ENCODE measurements at regions not wholly inside any gene's neighbourhood (a gene's known extent, or its start where the extent isn't known, plus 50 kb on each side); places are given as distances from the start of the nearest gene placed in this dataset.
A peak's percentile ranks its signal among the peaks of the same experiment; 100 is the strongest.
"Not testable (repeated sequence)": the region's sequence is repeated elsewhere in the genome, so short reads cannot be mapped to it uniquely, and the experiment has no call there.

DNA sequence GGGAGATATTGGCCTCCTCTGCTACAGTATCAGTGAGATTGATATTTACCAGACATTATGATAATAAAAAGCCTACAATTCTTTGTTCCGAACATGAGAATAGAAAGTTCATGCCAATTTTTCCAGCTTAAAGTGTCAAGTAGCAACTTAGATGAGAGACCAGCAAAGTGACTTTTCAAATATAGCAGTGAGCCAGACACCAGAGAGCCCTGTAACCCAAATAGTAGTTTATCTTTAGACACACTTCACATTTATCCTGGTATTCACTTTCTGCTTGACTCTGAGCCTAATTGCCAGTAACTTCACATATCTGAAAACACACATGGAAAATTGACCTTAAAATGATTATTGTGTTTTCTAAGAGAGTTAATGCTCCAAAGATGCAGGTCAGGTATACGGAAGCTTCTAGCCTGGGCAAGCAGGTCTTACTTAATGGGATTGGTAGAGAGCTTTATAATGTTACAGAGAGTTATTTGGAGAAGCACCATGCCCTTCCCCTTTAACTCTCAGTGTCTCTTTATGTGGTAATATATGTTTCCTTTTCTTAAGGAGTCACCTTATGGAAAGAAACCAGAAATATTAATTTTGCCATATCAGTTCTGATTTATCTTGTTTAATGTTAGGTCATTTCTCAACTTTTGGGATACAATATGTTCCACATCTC, 852.3 kb upstream of the CHORDC1 start:
- Histone ChIP-seq H2BK120ac (ENCODE audit: low read depth, low read length) (no peak overlapping the region), H4K8ac (ENCODE audit: low read depth, low read length) (no peak overlapping the region), H3K27ac (ENCODE audit: low read depth, low read length) (no peak overlapping the region), H2BK15ac (replicated peaks; ENCODE audit: low read depth) (no peak overlapping the region), H3K4ac (ENCODE audit: low read depth, low read length) (no peak overlapping the region), H3K4me1 (ENCODE audit: control insufficient read depth, low read depth, low read length) (no peaks in the 10 kb centered on the region), H3K4me2 (ENCODE audit: low read length) (no peak overlapping the region), H3K36me3 (ENCODE audit: control insufficient read depth, insufficient read depth, low read length) (no peaks in the 10 kb centered on the region), H2AK5ac (ENCODE audit: low read length) (no peak overlapping the region), H3K18ac (ENCODE audit: low read length) (no peak overlapping the region), H3K9ac (ENCODE audit: low read length) (no peak overlapping the region), H4K5ac (ENCODE audit: low read length) (no peak overlapping the region), H3K23ac (ENCODE audit: low read length) (no peak overlapping the region), H3K79me1 (ENCODE audit: low read length) (no peaks in the 10 kb centered on the region), H3K4me3 (ENCODE audit: low read length) (no peak overlapping the region), H3K79me2 (ENCODE audit: control insufficient read depth, insufficient read depth, low read length) (no peaks in the 10 kb centered on the region), H3K56ac (ENCODE audit: low read length) (no peak overlapping the region), H2BK5ac (ENCODE audit: low read length) (no peak overlapping the region), H3K27me3 (ENCODE audit: insufficient read depth, low read length, poor library complexity) (no peaks in the 10 kb centered on the region)
- DNase-seq, result no peak
- WGBS (ENCODE audit: extremely low coverage, insufficient coverage, low lambda C conversion rate), result no CpG with 5 or more reads among the region's 2 CpGs

- Histone ChIP-seq H3K79me1 (ENCODE audit: low read length) (no peaks in the 10 kb centered on the region), H2BK15ac (replicated peaks; ENCODE audit: low read depth) (no peak overlapping the region), H3K9ac (ENCODE audit: low read length) (no peak overlapping the region), H3K4me1 (ENCODE audit: control insufficient read depth, low read depth, low read length) (no peaks in the 10 kb centered on the region), H2BK5ac (ENCODE audit: low read length) (no peak overlapping the region), H3K56ac (ENCODE audit: low read length) (no peak overlapping the region), H3K27me3 (ENCODE audit: insufficient read depth, low read length, poor library complexity) (no peaks in the 10 kb centered on the region), H3K4me2 (ENCODE audit: low read length) (no peak overlapping the region), H3K4me3 (ENCODE audit: low read length) (no peak overlapping the region), H3K23ac (ENCODE audit: low read length) (no peak overlapping the region), H3K18ac (ENCODE audit: low read length) (no peak overlapping the region), H3K79me2 (ENCODE audit: control insufficient read depth, insufficient read depth, low read length) (no peaks in the 10 kb centered on the region), H2AK5ac (ENCODE audit: low read length) (no peak overlapping the region), H3K4ac (ENCODE audit: low read depth, low read length) (no peak overlapping the region), H4K8ac (ENCODE audit: low read depth, low read length) (no peak overlapping the region), H3K36me3 (ENCODE audit: control insufficient read depth, insufficient read depth, low read length) (no peaks in the 10 kb centered on the region), H3K27ac (ENCODE audit: low read depth, low read length) (no peak overlapping the region), H2BK120ac (ENCODE audit: low read depth, low read length) (no peak overlapping the region), H4K5ac (ENCODE audit: low read length) (no peak overlapping the region)
- WGBS (ENCODE audit: extremely low coverage, insufficient coverage, low lambda C conversion rate), result no CpG with 5 or more reads among the region's 2 CpGs
- no peak for DNase-seq
Measured at GRCh38 chr11:91067666-91068065, 844.8 kb upstream of the CHORDC1 start.

- Histone ChIP-seq H3K4me1 (ENCODE audit: control insufficient read depth, low read depth, low read length) (no peaks in the 10 kb centered on the region), H3K9ac (ENCODE audit: low read length) (no peak overlapping the region), H3K4ac (ENCODE audit: low read depth, low read length) (no peak overlapping the region), H3K18ac (ENCODE audit: low read length) (no peak overlapping the region), H4K5ac (ENCODE audit: low read length) (no peak overlapping the region), H2BK15ac (replicated peaks; ENCODE audit: low read depth) (no peak overlapping the region), H4K8ac (ENCODE audit: low read depth, low read length) (no peak overlapping the region), H2AK5ac (ENCODE audit: low read length) (no peak overlapping the region), H3K79me1 (ENCODE audit: low read length) (no peaks in the 10 kb centered on the region), H3K27me3 (ENCODE audit: insufficient read depth, low read length, poor library complexity) (no peaks in the 10 kb centered on the region), H2BK120ac (ENCODE audit: low read depth, low read length) (no peak overlapping the region), H3K23ac (ENCODE audit: low read length) (no peak overlapping the region), H3K27ac (ENCODE audit: low read depth, low read length) (no peak overlapping the region), H3K4me3 (ENCODE audit: low read length) (no peak overlapping the region), H3K56ac (ENCODE audit: low read length) (no peak overlapping the region), H3K79me2 (ENCODE audit: control insufficient read depth, insufficient read depth, low read length) (no peaks in the 10 kb centered on the region), H3K36me3 (ENCODE audit: control insufficient read depth, insufficient read depth, low read length) (no peaks in the 10 kb centered on the region), H2BK5ac (ENCODE audit: low read length) (no peak overlapping the region), H3K4me2 (ENCODE audit: low read length) (no peak overlapping the region)
- no CpG with 5 or more reads among the region's 5 CpGs for WGBS (ENCODE audit: extremely low coverage, insufficient coverage, low lambda C conversion rate)
- DNase-seq, result no peak
Measured at GRCh38 chr11:91066456-91067047, 843.7 kb upstream of the CHORDC1 start.

DNA sequence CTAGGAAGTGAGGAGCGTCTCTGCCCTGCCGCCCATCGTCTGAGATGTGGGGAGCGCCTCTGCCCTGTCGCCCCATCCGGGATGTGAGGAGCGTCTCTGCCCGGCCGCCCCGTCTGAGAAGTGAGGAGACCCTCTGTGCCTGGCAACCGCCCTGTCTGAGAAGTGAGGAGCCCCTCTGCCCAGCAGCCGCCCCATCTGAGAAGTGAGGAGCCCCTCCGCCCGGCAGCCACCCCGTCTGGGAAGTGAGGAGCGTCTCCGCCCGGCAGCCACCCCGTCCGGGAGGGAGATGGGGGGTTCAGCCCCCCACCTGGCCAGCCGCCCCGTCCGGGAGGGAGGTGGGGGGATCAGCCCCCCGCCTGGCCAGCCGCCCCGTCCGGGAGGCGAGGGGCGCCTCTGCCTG, 840.5 kb upstream of the CHORDC1 start:
- H3K9ac ChIP-seq (ENCODE audit: low read length); H4K5ac ChIP-seq (ENCODE audit: low read length); H3K27ac ChIP-seq (ENCODE audit: low read depth, low read length); H2BK120ac ChIP-seq (ENCODE audit: low read depth, low read length); H3K4ac ChIP-seq (ENCODE audit: low read depth, low read length); H3K23ac ChIP-seq (ENCODE audit: low read length); H3K56ac ChIP-seq (ENCODE audit: low read length); H3K27me3 ChIP-seq (ENCODE audit: insufficient read depth, low read length, poor library complexity); DNase-seq; H4K8ac ChIP-seq (ENCODE audit: low read depth, low read length); H2AK5ac ChIP-seq (ENCODE audit: low read length); H2BK5ac ChIP-seq (ENCODE audit: low read length); H3K4me1 ChIP-seq (ENCODE audit: control insufficient read depth, low read depth, low read length); H3K18ac ChIP-seq (ENCODE audit: low read length); H3K4me2 ChIP-seq (ENCODE audit: low read length); H3K79me1 ChIP-seq (ENCODE audit: low read length); H2BK15ac ChIP-seq (replicated peaks; ENCODE audit: low read depth); H3K79me2 ChIP-seq (ENCODE audit: control insufficient read depth, insufficient read depth, low read length); H3K4me3 ChIP-seq (ENCODE audit: low read length); H3K36me3 ChIP-seq (ENCODE audit: control insufficient read depth, insufficient read depth, low read length): not testable (repeated sequence)
- no CpG with 5 or more reads among the region's 29 CpGs for WGBS (ENCODE audit: extremely low coverage, insufficient coverage, low lambda C conversion rate)

DNA sequence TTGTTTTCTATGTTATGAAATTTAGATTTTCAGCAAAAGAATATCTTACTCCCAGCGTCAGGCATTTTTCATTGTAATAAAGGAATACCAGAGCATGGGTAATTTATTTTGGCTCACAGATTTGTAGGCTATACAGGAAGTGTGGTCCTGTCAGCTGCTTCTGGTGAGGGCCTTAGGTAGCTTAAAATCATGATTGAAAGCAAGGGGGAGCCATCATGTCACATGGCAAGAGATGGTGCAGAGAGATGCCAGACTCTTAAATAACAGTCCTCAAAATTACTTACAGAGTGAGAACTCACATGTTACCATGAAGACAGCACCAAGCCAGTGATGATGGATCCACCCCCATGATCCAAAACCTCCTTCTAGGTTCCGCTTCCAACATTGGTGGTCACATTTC, 825.0 kb upstream of the CHORDC1 start:
- H2BK120ac ChIP-seq (ENCODE audit: low read depth, low read length), result no peak overlapping the region
- no peaks in the 10 kb centered on the region for H3K79me1 ChIP-seq (ENCODE audit: low read length)
- H3K4me2 ChIP-seq (ENCODE audit: low read length), result no peak overlapping the region
- no peaks in the 10 kb centered on the region for H3K36me3 ChIP-seq (ENCODE audit: control insufficient read depth, insufficient read depth, low read length)
- H3K18ac ChIP-seq (ENCODE audit: low read length), result no peak overlapping the region
- H2AK5ac ChIP-seq (ENCODE audit: low read length), result no peak overlapping the region
- H3K4me1 ChIP-seq (ENCODE audit: control insufficient read depth, low read depth, low read length), result no peaks in the 10 kb centered on the region
- H4K5ac ChIP-seq (ENCODE audit: low read length), result no peak overlapping the region
- no peaks in the 10 kb centered on the region for H3K79me2 ChIP-seq (ENCODE audit: control insufficient read depth, insufficient read depth, low read length)
- H2BK15ac ChIP-seq (replicated peaks; ENCODE audit: low read depth), result no peak overlapping the region
- H3K4me3 ChIP-seq (ENCODE audit: low read length), result no peak overlapping the region
- H3K9ac ChIP-seq (ENCODE audit: low read length), result no peak overlapping the region
- H3K4ac ChIP-seq (ENCODE audit: low read depth, low read length), result no peak overlapping the region
- H4K8ac ChIP-seq (ENCODE audit: low read depth, low read length), result no peak overlapping the region
- WGBS (ENCODE audit: extremely low coverage, insufficient coverage, low lambda C conversion rate), result no CpG with 5 or more reads among the region's 2 CpGs
- H3K56ac ChIP-seq (ENCODE audit: low read length), result no peak overlapping the region
- H2BK5ac ChIP-seq (ENCODE audit: low read length), result no peak overlapping the region
- H3K27ac ChIP-seq (ENCODE audit: low read depth, low read length), result no peak overlapping the region
- no peaks in the 10 kb centered on the region for H3K27me3 ChIP-seq (ENCODE audit: insufficient read depth, low read length, poor library complexity)
- no peak overlapping the region for H3K23ac ChIP-seq (ENCODE audit: low read length)
- DNase-seq, result peak; percentile 30

- no peak overlapping the region for H4K8ac ChIP-seq (ENCODE audit: low read depth, low read length)
- no peaks in the 10 kb centered on the region for H3K79me1 ChIP-seq (ENCODE audit: low read length)
- no peaks in the 10 kb centered on the region for H3K79me2 ChIP-seq (ENCODE audit: control insufficient read depth, insufficient read depth, low read length)
- H4K5ac ChIP-seq (ENCODE audit: low read length), result no peak overlapping the region
- no peak overlapping the region for H3K18ac ChIP-seq (ENCODE audit: low read length)
- no peak overlapping the region for H3K4me3 ChIP-seq (ENCODE audit: low read length)
- no peaks in the 10 kb centered on the region for H3K36me3 ChIP-seq (ENCODE audit: control insufficient read depth, insufficient read depth, low read length)
- H3K27ac ChIP-seq (ENCODE audit: low read depth, low read length), result no peak overlapping the region
- no peaks in the 10 kb centered on the region for H3K4me1 ChIP-seq (ENCODE audit: control insufficient read depth, low read depth, low read length)
- H3K4ac ChIP-seq (ENCODE audit: low read depth, low read length), result no peak overlapping the region
- WGBS (ENCODE audit: extremely low coverage, insufficient coverage, low lambda C conversion rate), result no CpG with 5 or more reads among the region's 6 CpGs
- DNase-seq, result no peak
- H3K23ac ChIP-seq (ENCODE audit: low read length), result no peak overlapping the region
- no peak overlapping the region for H3K56ac ChIP-seq (ENCODE audit: low read length)
- H3K27me3 ChIP-seq (ENCODE audit: insufficient read depth, low read length, poor library complexity), result no peaks in the 10 kb centered on the region
- H2BK5ac ChIP-seq (ENCODE audit: low read length), result no peak overlapping the region
- no peak overlapping the region for H2BK120ac ChIP-seq (ENCODE audit: low read depth, low read length)
- no peak overlapping the region for H2BK15ac ChIP-seq (replicated peaks; ENCODE audit: low read depth)
- H3K4me2 ChIP-seq (ENCODE audit: low read length), result no peak overlapping the region
- H3K9ac ChIP-seq (ENCODE audit: low read length), result no peak overlapping the region
- H2AK5ac ChIP-seq (ENCODE audit: low read length), result no peak overlapping the region
Measured at GRCh38 chr11:91046261-91046660, 823.4 kb upstream of the CHORDC1 start.

Data from mesendoderm (in vitro differentiated cells).